Muscle layer of duodenum (tissue), 2 donors: ENCODE measurements at regions not wholly inside any gene's neighbourhood (a gene's known extent, or its start where the extent isn't known, plus 50 kb on each side); places are given as distances from the start of the nearest gene placed in this dataset.

Source experiments
- H3K27ac ChIP-seq: one replicate; pipeline ENCODE4 v1.7.0; 2013; ENCODE audit warnings: mild to moderate bottlenecking, low read length
- H3K27me3 ChIP-seq: one replicate; pipeline ENCODE4 v1.7.0; 2013; ENCODE audit warnings: low read depth, mild to moderate bottlenecking, control low read depth, low read length
- H3K36me3 ChIP-seq, 2 donors: one replicate each; pipeline ENCODE4 v1.7.0; 2013; ENCODE audit warnings: low read length in 2 of 2, control low read depth in 1 of 2, mild to moderate bottlenecking in 1 of 2; ENCODE audit not compliant: insufficient read depth in 2 of 2, control insufficient read depth in 1 of 2
- H3K4me1 ChIP-seq, 2 donors: one replicate each; pipeline ENCODE4 v1.7.0; 2013; ENCODE audit warnings: low read length in 2 of 2, mild to moderate bottlenecking in 2 of 2, control low read depth in 1 of 2, moderate library complexity in 1 of 2; ENCODE audit not compliant: insufficient read depth in 2 of 2, control insufficient read depth in 1 of 2
- H3K4me3 ChIP-seq, 2 donors: one replicate each; pipeline ENCODE4 v1.7.0; 2013; ENCODE audit warnings: low read length in 2 of 2, low read depth in 1 of 2, mild to moderate bottlenecking in 1 of 2
- H3K9me3 ChIP-seq, 2 donors: one replicate each; pipeline ENCODE4 v1.7.0; 2013; ENCODE audit warnings: low read length in 2 of 2, control low read depth in 1 of 2, mild to moderate bottlenecking in 1 of 2; ENCODE audit not compliant: control insufficient read depth in 1 of 2
- donor health status: healthy.

DNA sequence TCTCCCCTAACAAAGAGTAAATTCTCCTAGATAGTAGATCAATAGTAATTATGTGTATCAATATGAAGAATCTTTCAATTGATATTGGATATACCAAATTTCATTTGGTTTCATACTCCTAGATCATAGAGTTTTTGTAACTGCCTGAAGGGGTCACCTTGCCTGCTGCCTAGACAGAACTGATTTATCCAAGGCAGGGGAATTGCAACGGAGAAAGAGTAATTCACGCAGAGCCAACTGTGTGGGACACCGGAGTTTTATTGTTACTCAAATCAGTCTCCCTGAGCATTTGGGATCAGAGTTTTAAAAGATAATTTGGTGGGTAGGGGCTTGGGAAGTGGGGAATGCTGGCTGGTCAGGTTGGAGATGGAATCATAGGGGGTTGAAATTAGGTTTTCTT, 92.2 kb upstream of the SLC8A1 start:
- H3K4me3 ChIP-seq: no peak overlapping the region
- H3K9me3 ChIP-seq: no peaks in the 10 kb centered on the region
- no peaks in the 10 kb centered on the region for H3K4me1 ChIP-seq
- H3K27ac ChIP-seq: no peak overlapping the region
- no peaks in the 10 kb centered on the region for H3K27me3 ChIP-seq
- no peaks in the 10 kb centered on the region for H3K36me3 ChIP-seq

GRCh38 chr2:40545645-40546044, 93.8 kb upstream of the SLC8A1 start:
- Histone ChIP-seq H3K9me3 (no peaks in the 10 kb centered on the region), H3K27me3 (no peaks in the 10 kb centered on the region), H3K4me1 (no peaks in the 10 kb centered on the region), H3K27ac (no peak overlapping the region), H3K4me3 (no peak overlapping the region), H3K36me3 (no peaks in the 10 kb centered on the region)

DNA sequence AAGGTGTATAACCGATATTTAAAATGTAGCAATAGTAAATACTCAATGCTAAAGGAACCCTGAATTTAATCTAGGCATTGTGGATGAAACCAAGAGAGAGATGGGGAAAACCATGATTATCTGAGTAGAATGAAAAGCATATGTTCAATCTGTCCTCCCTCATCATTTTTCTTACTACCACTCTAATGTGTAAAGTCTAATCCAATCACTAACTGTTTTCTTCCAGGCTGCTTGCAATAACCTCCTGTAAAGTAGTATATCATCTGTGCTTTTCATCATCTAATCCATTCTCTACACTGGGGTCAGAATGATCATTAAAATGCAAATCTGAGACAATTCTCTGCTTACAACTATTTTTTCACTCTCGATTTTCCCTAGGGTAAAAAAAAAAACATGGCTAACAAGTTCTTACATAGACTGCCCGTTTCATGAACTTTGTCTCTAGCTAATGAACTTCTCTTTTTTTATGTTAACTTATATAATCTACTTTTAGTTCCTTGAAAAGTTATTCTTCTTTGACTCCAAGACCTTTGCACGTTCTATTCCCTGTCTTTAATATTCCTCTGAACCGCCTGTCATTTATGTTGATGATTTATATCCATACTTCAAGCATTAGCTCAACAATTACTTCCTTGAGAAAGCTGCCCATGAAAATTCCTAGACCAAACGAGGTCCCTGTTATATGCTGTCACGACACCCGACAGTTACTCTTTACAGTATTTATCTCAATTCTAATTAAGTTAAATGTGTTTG, 94.7 kb upstream of the SLC8A1 start:
- H3K36me3 ChIP-seq: no peaks in the 10 kb centered on the region
- H3K27me3 ChIP-seq: no peaks in the 10 kb centered on the region
- no peak overlapping the region for H3K27ac ChIP-seq
- no peak overlapping the region for H3K4me3 ChIP-seq
- no peaks in the 10 kb centered on the region for H3K4me1 ChIP-seq
- H3K9me3 ChIP-seq: no peaks in the 10 kb centered on the region

DNA sequence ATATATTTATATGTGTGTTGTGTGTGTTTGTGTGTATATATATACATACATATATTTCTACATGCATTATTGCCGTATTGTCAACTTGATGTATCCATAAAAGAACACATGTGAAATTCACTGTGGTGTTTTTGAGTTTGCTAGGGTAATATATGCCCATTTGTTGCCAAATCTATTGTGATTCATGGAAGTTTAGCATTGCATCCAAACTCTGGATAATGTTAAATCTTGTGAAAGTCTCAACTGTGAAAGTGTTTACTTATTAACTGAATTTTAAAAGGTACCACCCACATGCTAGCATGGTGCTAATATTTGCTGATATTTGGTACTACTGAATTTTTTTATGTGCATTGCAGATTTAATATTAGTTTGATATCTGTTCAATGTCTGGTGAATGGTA, 96.6 kb upstream of the SLC8A1 start:
- no peaks in the 10 kb centered on the region for H3K4me1 ChIP-seq
- no peaks in the 10 kb centered on the region for H3K36me3 ChIP-seq
- no peaks in the 10 kb centered on the region for H3K27me3 ChIP-seq
- H3K9me3 ChIP-seq: no peaks in the 10 kb centered on the region
- no peak overlapping the region for H3K27ac ChIP-seq
- H3K4me3 ChIP-seq: no peak overlapping the region

DNA sequence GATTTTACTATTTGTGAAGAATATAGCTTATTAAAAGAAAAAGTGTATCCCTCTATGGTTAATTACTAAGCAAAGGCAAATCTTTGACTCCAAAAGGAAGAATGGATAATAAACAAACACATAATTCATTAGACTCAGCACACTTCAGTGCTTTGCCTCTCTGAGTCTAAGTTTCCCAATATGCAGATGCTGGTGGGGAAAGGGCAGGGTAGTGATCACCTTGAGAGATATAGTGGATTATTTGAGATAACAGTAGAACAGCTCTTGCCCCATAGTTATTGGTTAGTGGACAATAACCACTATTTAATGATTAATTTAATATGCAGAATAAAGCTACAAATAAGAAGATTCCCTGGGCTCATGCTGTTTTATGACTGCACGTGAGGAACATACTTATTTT, 98.2 kb upstream of the SLC8A1 start:
- H3K4me1 ChIP-seq: no peaks in the 10 kb centered on the region
- H3K9me3 ChIP-seq: no peaks in the 10 kb centered on the region
- H3K4me3 ChIP-seq: no peak overlapping the region
- no peaks in the 10 kb centered on the region for H3K36me3 ChIP-seq
- no peaks in the 10 kb centered on the region for H3K27me3 ChIP-seq
- H3K27ac ChIP-seq: no peak overlapping the region

DNA sequence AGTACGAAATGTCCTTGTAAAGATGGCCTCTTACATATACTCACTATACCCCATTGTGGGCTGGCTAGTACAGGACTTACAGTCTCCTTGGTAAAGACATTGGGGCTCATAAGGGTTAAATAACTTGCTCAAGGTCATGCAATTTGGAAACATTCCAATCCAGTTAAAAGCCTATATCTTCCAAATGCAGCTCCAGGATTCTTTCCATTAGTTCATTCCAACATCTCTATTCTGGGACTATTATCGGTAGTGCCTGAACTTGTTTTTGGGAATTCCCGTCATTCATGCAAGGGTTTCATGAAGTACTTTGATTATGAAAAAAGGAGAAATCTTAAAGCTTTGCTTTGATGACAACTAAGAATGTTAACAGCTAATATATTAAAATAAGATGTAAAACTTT, 99.2 kb upstream of the SLC8A1 start:
- Histone ChIP-seq H3K27ac (no peak overlapping the region), H3K9me3 (no peaks in the 10 kb centered on the region), H3K4me1 (no peaks in the 10 kb centered on the region), H3K4me3 (no peak overlapping the region), H3K27me3 (no peaks in the 10 kb centered on the region), H3K36me3 (no peaks in the 10 kb centered on the region)

DNA sequence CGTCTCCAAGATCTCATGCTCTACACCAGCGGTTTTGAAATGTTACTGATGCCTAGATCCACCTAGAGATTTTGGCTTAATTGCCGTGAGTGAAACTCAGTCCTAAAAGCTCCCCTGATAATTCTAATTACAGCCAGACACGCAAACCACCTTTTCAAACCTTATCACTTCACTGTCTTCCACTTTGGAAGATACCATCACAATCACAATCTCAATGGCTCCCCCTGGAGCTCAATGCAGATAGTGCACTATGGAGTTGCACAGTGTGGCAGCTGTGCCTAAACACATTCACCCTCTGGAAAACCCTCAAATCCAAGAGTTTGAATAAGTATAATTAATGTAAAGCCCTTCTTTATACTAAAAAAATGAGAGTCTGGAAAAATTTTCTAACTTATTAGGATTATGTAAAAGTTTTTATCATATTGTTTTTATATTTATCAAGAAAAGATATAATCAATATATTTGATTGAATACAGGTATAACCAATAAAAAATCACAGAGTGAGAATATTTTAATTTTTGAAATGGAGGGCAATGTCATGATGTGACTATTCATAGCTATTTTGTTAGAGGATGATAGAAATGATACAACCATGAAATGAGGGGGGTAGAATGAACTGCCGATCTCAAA, 102.9 kb upstream of the SLC8A1 start:
- no peaks in the 10 kb centered on the region for H3K4me1 ChIP-seq
- no peaks in the 10 kb centered on the region for H3K27me3 ChIP-seq
- no peak overlapping the region for H3K27ac ChIP-seq

DNA sequence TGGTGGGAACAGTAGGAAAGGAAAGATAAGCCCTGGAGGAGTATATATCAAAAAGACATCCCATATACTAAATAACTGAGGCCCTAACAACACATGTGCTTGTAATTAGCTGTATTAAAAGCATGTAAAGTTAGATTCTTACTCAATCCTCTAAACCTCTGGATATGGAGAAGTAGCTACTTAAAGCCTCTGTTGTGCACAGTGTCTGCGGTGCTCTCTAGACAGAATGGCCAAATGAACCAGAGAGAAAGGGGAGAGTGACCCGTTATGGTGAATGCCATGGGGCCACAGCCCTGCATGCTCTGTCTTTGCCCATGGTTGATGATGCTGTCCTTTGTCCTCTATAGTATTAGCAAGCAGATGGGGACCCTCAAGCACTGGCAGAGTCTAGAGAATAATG, 104.4 kb upstream of the SLC8A1 start:
- Histone ChIP-seq H3K4me3 (no peak overlapping the region), H3K36me3 (no peaks in the 10 kb centered on the region), H3K27me3 (no peaks in the 10 kb centered on the region), H3K27ac (no peak overlapping the region), H3K4me1 (no peaks in the 10 kb centered on the region), H3K9me3 (no peaks in the 10 kb centered on the region)

More for the DNA sequence above, 102.9 kb upstream of the SLC8A1 start:
- Histone ChIP-seq H3K4me3 (no peak overlapping the region), H3K9me3 (no peaks in the 10 kb centered on the region), H3K36me3 (no peaks in the 10 kb centered on the region)

- Histone ChIP-seq H3K27ac (no peak overlapping the region), H3K36me3 (no peaks in the 10 kb centered on the region), H3K9me3 (no peaks in the 10 kb centered on the region), H3K4me3 (no peak overlapping the region), H3K4me1 (no peaks in the 10 kb centered on the region), H3K27me3 (no peaks in the 10 kb centered on the region)
Observed at GRCh38 chr2:40556739-40557138, 104.8 kb upstream of the SLC8A1 start.

- no peaks in the 10 kb centered on the region for H3K36me3 ChIP-seq
- no peak overlapping the region for H3K4me3 ChIP-seq
- no peaks in the 10 kb centered on the region for H3K27me3 ChIP-seq
- H3K9me3 ChIP-seq: no peaks in the 10 kb centered on the region
- no peak overlapping the region for H3K27ac ChIP-seq
- no peaks in the 10 kb centered on the region for H3K4me1 ChIP-seq
Observed at GRCh38 chr2:40558761-40559160, 106.9 kb upstream of the SLC8A1 start.

DNA sequence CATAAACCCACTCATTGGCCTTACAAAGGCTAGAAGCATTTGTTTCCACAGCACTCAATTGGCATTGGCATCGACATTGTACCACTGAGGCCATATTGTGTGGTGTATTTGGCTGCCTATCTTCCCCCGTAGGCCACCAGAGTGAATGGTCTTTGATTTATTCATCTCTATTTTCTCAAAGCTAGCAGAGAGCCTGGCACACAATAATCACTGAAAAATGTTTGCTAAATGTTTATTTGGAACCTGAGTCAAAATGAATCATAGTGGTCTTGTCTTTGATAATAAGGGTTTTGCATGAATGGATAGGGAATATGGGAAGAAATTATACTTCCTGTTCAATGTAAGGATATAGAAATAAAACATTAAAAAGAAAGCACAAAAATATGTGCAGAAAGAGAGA, 107.3 kb upstream of the SLC8A1 start:
- Histone ChIP-seq H3K9me3 (no peaks in the 10 kb centered on the region), H3K4me3 (no peak overlapping the region), H3K27ac (no peak overlapping the region), H3K27me3 (no peaks in the 10 kb centered on the region), H3K36me3 (no peaks in the 10 kb centered on the region), H3K4me1 (no peaks in the 10 kb centered on the region)

- Histone ChIP-seq H3K9me3 (no peaks in the 10 kb centered on the region), H3K4me3 (no peak overlapping the region), H3K27me3 (no peaks in the 10 kb centered on the region), H3K27ac (no peak overlapping the region), H3K4me1 (no peaks in the 10 kb centered on the region), H3K36me3 (no peaks in the 10 kb centered on the region)
Observed at GRCh38 chr2:40564184-40564583, 112.3 kb upstream of the SLC8A1 start.
